K562 (cell line): ENCODE measurements at regions not wholly inside any gene's neighbourhood (a gene's known extent, or its start where the extent isn't known, plus 50 kb on each side); places are given as distances from the start of the nearest gene placed in this dataset.

Experiments used
- AFF1 ChIP-seq, 2 experiments: fragments of 450-650 bp; IDR thresholded peaks; 2 replicates each; pipeline ENCODE4 v1.6.1; 2018; ENCODE audit warnings: mild to moderate bottlenecking in 2 of 2, low read depth in 1 of 2; ENCODE audit not compliant: partially characterized antibody in 2 of 2
- CBX5 ChIP-seq: IDR thresholded peaks from 2 replicates; pipeline ENCODE4 v1.6.1; 2014; ENCODE audit warnings: low read depth, borderline replicate concordance
- DPF2 ChIP-seq: fragments of 450-650 bp; IDR thresholded peaks from 2 replicates; pipeline ENCODE4 v1.6.1; 2016
- MGA ChIP-seq: fragments of 450-650 bp; IDR thresholded peaks from 2 replicates; pipeline ENCODE4 v1.6.1; 2016; ENCODE audit warnings: mild to moderate bottlenecking, moderate library complexity
- ZNF282 ChIP-seq: sonication (generic); formaldehyde crosslinking; IDR thresholded peaks from 2 replicates; pipeline ENCODE4 v1.8.1; 2023; ENCODE audit warnings: missing genetic modification reagents
- ZNF696 ChIP-seq: fragments of 250-450 bp; sonication (Bioruptor Pico); conservative IDR thresholded peaks from 2 replicates; pipeline ENCODE4 v1.4.0; 2020; ENCODE audit warnings: mild to moderate bottlenecking, moderate library complexity

GRCh38 chr2:240328526-240328925 lies 106.9 kb upstream of the GPC1 start (continued):
- TF ChIP-seq MGA (no peak), CBX5 (no peak), AFF1 (IDR thresholded peaks at IDR 0.05; ENCODE audit: low read depth in 1 of 2, partially characterized antibody in 2 of 2) (no peak), DPF2 (no peak), ZNF282 (CRISPR knock-in tag) (no peak), ZNF696 (CRISPR knock-in tag) (no peak)
